H1 (cell line): ENCODE measurements at regions not wholly inside any gene's neighbourhood (a gene's known extent, or its start where the extent isn't known, plus 50 kb on each side); places are given as distances from the start of the nearest gene placed in this dataset.

Experiments
- BACH1 ChIP-seq: IDR thresholded peaks from 2 replicates; pipeline ENCODE4 v1.6.1; 2012; ENCODE audit warnings: low read length, improper control_type of control experiment
- BRCA1 ChIP-seq: IDR thresholded peaks from 2 replicates; pipeline ENCODE4 v1.6.1; 2012; ENCODE audit warnings: low read depth, low read length, improper control_type of control experiment
- CHD7 ChIP-seq: fragments of 300-600 bp; sonication (generic); IDR thresholded peaks from 2 replicates; pipeline ENCODE4 v1.7.1; 2012; ENCODE audit warnings: low read length, moderate library complexity, mild to moderate bottlenecking, inconsistent platforms; ENCODE audit not compliant: insufficient replicate concordance
- E2F6 ChIP-seq: IDR thresholded peaks from 2 replicates; pipeline ENCODE4 v1.6.1; 2012; ENCODE audit warnings: inconsistent platforms
- EZH2 ChIP-seq: fragments of 200-600 bp; sonication (generic); IDR thresholded peaks from 2 replicates; pipeline ENCODE4 v1.7.1; 2012; ENCODE audit warnings: low read depth, mild to moderate bottlenecking, moderate library complexity, low read length, inconsistent platforms; ENCODE audit not compliant: severe bottlenecking
- SUZ12 ChIP-seq: fragments of 200-600 bp; sonication (generic); IDR thresholded peaks from 2 replicates; pipeline ENCODE4 v1.6.1; 2012; ENCODE audit warnings: mild to moderate bottlenecking, inconsistent platforms, low read length, moderate library complexity, mixed read lengths

DNA sequence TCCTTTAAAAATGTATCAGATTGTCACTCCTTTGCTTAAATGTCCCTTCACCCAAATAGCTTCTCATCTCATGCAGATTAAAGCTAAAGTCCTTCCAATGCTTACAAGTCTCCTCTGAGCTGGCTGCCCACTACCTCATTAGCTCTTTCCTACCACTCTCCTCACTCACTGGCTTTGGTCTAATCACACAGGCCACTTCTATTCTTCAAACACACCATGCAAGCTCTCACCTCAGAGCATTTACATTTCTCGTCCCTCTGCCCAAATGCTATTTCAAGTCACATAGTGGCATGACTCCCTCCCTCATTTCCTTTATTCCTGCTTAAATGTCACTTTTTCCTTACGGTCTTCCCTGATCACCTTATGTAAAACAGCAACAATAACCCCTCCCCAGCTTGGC, 110.6 kb upstream of the CMC1 start (continued):
- TF ChIP-seq CHD7, result no peak
- TF ChIP-seq BACH1, result no peak
- TF ChIP-seq SUZ12, result no peak
- TF ChIP-seq BRCA1, result no peak
- TF ChIP-seq EZH2, result no peak
- no peak for TF ChIP-seq E2F6
